GM19025 (cell line): ENCODE measurements at regions not wholly inside any gene's neighbourhood (a gene's known extent, or its start where the extent isn't known, plus 50 kb on each side); places are given as distances from the start of the nearest gene placed in this dataset.

Experiments
- ATAC-seq: cut with Tn5 transposase; IDR thresholded peaks from one replicate; pipeline ENCODE4 v1.9.1; 2021; ENCODE audit warnings: mild to moderate bottlenecking, low read depth, moderate library complexity; ENCODE audit not compliant: unreplicated experiment

- no peak for ATAC-seq
These were observed 221.3 kb downstream of the PLPP3 start for GRCh38 chr1:56357927-56358690.

DNA sequence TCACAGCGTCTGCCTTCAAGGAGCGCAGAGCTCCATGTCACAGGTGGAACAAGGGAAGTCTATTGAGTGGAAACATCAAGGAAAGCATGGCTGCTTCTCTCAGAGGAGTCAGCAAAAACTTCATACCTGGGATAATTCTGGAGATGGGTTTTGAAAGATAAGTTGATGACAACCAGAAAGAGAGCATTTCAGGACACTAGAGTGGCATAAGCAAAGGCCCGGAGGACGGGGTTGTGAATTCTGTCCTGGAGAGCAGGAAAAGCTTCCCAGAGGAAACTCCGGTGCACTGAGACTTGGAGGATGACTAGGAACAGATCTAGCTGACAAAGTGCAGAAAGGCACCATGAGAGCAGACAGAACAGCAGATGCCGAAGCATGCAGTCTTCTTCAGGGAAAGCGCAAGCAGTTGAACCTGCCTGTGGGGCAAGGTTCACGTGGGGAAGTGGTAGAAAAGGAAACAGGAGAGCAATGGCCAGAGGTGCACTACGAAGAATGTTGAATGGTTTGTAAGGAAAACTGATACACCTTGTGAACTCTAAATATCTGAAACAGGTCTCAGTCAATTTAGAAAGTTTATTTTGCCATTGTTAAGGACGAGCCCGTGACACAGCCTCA lies 222.9 kb downstream of the PLPP3 start:
- ATAC-seq: no peak

DNA sequence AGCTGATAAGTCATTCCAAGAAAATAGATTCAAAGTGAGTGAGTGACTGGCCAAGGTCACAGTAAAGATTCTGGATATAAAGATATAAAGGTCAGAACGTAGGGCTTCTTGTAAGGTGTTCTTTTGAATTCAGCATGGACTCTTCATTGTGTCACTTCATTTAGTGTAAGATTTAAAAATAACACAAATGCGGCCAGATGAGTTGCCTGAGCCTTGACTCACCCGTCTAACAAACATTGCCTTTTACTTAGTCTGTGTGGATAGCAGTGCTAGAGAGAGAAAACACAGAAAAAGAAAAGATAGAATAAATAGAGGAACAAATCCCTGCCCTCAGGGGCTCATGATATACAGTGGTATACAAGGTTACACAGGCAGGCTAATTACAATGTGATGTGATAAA lies 223.4 kb downstream of the PLPP3 start:
- ATAC-seq: no peak

DNA sequence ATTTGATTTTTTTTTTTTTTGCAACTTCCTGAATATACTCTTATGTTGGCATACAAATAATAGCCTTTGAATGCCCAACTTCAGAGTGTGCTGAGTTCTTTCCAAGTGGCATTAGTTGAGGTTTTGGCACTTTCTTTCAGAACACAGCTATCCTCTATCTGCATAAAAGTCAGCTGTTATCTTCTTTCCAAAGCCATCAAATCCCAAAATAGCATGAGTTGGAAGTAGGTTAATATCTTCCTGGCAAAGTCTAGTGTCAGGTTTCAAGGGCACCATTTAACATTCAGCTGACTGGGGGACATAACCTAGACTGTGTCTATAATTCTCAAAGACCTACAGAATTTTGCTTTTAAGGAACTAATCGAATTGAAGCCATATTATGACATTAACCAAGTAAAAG lies 223.9 kb downstream of the PLPP3 start:
- no peak for ATAC-seq

DNA sequence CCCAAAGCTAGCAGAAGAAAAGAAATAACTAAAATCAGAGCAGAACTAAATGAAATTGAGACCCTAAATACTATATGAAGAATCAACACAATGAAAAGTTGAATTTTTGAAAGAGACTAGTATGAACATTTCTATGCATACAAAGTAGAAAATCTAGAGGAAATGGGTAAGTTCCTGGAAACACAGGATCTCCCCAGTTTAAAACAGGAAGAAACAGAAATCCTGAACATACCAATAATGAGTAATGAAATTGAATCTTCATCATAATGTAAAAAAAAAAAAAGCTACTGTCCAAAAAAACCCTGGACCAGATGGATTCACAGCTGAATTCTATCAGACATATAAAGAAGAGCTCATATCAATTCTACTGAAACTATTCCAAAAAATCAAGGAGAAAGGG lies 233.5 kb downstream of the PLPP3 start:
- ATAC-seq: no peak

- no peak for ATAC-seq
These were observed 238.4 kb downstream of the PLPP3 start for GRCh38 chr1:56340977-56341376.

- no peak for ATAC-seq
These were observed 239.4 kb downstream of the PLPP3 start for GRCh38 chr1:56339786-56340465.

GRCh38 chr1:56339093-56339492 lies 240.3 kb downstream of the PLPP3 start:
- no peak for ATAC-seq

DNA sequence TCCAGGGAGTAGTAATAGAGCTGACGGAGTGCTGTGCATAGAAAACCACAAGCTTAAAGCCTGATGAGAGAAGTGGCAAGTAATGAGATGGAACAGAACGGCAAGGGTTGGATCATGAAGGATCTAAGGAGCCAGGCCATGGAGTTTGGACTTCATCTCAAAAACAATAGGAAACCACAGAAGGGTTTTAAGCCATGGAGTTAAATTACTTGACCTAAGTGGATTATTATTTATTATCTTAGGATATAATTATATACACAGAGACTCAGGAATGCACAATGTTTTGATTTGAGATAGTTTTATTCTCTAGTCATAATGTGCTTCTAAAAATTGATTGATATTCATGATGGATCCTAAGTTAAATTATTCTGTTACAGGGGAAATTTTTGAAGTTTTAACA lies 242.4 kb downstream of the PLPP3 start:
- ATAC-seq: no peak

DNA sequence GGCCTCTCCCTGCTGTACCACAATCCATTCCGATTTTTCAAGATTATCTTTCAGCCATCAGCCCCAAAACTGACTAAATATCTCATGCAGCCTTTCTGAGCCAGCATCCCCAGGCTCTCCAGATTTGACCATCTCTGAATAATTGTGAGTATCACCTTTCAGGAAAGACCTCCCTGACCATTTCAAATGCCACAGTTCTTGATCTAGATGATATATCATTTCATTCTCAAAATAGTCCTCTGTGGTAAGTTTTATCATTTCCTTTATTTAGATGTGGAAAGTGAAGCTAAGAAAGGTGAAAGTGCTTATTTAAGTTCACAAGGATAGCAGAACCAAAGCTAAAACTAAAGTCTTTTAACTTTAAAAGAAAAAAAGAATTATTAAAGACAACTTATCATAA lies 244.0 kb downstream of the PLPP3 start:
- ATAC-seq: no peak

GRCh38 chr1:56334047-56334446 lies 245.3 kb downstream of the PLPP3 start:
- no peak for ATAC-seq

- no peak for ATAC-seq
These were observed 245.9 kb downstream of the PLPP3 start for GRCh38 chr1:56333461-56333860.

- ATAC-seq: no peak
These were observed 247.3 kb downstream of the PLPP3 start for GRCh38 chr1:56331892-56332567.

GRCh38 chr1:56331207-56331891 lies 248.0 kb downstream of the PLPP3 start:
- no peak for ATAC-seq

DNA sequence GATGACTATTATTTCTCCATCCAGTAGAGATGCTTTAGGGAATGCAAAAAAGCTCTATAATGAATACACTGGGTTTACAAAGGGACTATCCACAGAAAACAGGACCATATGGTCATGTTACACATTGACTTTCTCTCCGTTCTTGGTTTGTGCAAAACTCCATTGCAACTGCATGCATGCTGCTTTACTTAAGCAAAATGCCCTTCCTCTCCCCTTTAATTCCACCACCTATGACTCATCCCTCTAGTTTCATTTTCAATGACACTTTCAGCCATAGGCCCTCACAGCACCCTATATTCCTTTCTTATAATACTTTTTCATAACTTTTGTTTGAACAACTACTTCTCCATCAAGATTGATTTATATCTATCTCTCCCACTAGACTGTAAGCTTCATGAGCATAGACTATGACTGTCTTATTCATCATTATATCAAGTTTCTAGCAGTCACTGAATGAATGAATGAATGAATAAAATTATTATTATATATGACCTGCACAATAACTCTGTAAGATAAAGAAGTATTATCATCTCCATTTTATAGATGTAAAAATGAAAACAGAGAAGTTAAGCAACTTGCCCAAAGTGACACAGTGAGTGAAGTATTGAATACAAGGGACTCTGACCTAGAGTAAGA lies 248.9 kb downstream of the PLPP3 start:
- ATAC-seq: peak; percentile 94

DNA sequence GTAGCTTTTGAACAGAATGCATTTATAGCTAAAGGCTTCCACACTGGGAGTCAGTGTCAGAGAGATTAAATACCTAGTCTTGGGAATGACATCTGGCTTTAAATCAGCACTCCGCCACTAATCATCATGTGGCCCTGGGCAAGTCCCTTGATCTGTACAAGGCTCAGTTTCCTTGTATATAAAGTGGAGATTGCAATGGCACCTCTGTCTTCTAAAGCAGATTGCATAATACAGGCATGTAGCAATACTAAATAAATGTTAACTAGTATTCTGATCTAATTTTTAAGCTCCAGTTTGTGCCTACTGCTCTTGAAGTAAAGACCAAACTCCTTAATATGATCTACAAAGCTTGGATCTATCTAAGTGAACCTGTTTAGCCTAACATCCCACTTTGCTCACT lies 249.4 kb downstream of the PLPP3 start:
- no peak for ATAC-seq

DNA sequence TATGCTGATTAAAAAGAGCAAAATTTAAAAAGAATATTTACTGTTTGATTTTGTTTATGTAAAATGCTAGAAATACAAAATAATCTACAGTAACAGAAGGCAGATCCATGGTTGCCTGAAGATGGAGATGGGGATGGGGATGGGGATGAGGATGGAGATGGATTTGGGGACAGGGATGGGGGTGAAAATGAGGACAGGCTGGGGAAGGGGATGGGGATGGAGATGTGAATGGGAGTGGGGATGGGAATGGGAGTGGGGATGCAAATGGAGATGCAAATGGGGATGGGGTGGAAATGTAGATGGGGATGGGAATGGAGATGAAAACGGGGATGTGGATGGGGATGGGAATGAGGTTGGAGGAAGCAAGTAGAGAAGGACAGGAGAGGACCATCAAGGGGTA lies 252.2 kb downstream of the PLPP3 start:
- ATAC-seq: no peak

GRCh38 chr1:56326056-56326455 lies 253.3 kb downstream of the PLPP3 start:
- ATAC-seq: no peak

- no peak for ATAC-seq
These were observed 254.9 kb downstream of the PLPP3 start for GRCh38 chr1:56324504-56324903.

DNA sequence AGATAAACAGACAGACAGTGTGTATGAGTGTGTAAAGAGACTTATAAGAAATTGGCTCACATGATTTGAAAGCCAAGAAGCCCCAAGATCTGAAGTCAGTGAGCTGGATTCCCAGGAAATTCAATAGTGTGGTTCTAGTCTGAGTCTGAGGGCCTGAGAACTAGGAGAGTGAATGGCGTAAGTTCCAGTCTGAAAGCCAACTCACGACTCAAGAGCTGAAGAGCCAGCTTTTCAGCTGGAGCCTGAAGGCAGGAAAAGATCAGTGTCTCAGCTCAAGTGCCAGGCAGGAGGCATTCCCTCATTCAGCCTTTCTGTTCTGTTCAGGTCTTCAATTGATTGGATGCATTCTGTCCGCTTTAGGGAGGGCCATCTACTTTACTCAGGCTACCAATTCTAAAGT lies 257.2 kb downstream of the PLPP3 start:
- no peak for ATAC-seq
